ENCODE measurements at regions not wholly inside any gene's neighbourhood (a gene's known extent, or its start where the extent isn't known, plus 50 kb on each side); places are given as distances from the start of the nearest gene placed in this dataset.

DNA sequence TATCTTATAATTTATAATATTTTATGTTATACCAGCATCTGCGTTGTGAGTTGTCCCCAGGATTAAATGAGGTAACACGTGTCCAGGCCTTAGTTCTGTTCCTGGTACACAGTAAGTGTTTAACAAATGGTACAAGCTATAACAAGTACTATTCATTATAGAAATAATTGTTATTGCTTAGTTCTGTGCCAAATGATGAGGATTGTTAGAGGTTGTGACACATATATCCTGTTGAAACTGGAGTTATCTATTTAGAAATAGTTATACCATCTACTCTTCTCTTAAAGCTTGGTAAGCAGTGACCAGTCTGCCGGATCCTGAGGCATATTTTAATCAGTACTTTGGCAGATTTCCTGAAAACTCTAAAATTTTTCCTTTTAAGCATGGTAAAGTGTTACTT is 1066.5 kb downstream of the TMTC2 start:
- no peak overlapping the region for H3K27ac Mint-ChIP-seq (ENCODE audit: low read depth, unreplicated experiment)
- no peak for DNase-seq (ENCODE audit: unreplicated experiment)
- H3K4me1 Mint-ChIP-seq (ENCODE audit: insufficient read depth, unreplicated experiment), result no peaks in the 10 kb centered on the region
- no TSS peak for BruUV-seq (replicated peaks)
- no peaks in the 10 kb centered on the region for H3K9me3 Mint-ChIP-seq (ENCODE audit: unreplicated experiment)
- intact Hi-C loops (cut with micrococcal nuclease), result no loop called here
- TF ChIP-seq, protein P1, sequence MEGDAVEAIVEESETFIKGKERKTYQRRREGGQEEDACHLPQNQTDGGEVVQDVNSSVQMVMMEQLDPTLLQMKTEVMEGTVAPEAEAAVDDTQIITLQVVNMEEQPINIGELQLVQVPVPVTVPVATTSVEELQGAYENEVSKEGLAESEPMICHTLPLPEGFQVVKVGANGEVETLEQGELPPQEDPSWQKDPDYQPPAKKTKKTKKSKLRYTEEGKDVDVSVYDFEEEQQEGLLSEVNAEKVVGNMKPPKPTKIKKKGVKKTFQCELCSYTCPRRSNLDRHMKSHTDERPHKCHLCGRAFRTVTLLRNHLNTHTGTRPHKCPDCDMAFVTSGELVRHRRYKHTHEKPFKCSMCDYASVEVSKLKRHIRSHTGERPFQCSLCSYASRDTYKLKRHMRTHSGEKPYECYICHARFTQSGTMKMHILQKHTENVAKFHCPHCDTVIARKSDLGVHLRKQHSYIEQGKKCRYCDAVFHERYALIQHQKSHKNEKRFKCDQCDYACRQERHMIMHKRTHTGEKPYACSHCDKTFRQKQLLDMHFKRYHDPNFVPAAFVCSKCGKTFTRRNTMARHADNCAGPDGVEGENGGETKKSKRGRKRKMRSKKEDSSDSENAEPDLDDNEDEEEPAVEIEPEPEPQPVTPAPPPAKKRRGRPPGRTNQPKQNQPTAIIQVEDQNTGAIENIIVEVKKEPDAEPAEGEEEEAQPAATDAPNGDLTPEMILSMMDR (IDR thresholded peaks at IDR 0.05; ENCODE audit: unreplicated experiment), result no peak
- H3K36me3 Mint-ChIP-seq (ENCODE audit: insufficient read depth, unreplicated experiment), result no peaks in the 10 kb centered on the region
- ChIA-PET CTCF (interaction anchor here (0.7 kb wide), 1 partner anchor 1423 kb away, joined by 3 read pairs; no protein-coding TSS in a partner anchor), POLR2A (interaction anchor here (0.6 kb wide), 1 partner anchor 996 kb away, joined by 3 read pairs; no protein-coding TSS in a partner anchor)
- H3K4me3 Mint-ChIP-seq (ENCODE audit: unreplicated experiment), result no peak overlapping the region
- no peaks in the 10 kb centered on the region for H3K27me3 Mint-ChIP-seq (ENCODE audit: insufficient read depth, unreplicated experiment)

DNA sequence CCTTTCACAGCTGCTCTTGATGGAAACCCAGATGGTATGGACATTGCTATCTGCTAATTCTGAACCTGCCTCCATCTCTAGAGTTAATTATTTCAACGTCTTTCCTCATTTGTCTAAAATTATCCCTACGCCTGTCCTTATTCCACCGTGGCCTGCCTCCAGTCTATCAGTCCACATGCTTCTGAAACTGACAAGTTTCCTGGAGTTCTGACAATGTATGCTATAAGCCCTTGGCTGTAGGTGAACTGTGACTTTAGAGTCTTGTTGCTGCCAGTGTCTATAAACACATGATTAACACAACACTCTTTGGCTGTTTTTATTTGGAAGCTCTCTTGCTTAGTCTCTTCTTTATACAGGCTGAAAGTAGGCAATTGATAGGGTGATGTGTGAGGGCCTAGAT is 1052.9 kb downstream of the TMTC2 start:
- H3K4me3 Mint-ChIP-seq (ENCODE audit: unreplicated experiment), result no peak overlapping the region
- no peak overlapping the region for H3K27ac Mint-ChIP-seq (ENCODE audit: low read depth, unreplicated experiment)
- ChIA-PET CTCF (no interaction called here), POLR2A (no interaction called here)
- H3K27me3 Mint-ChIP-seq (ENCODE audit: insufficient read depth, unreplicated experiment), result no peaks in the 10 kb centered on the region
- no peaks in the 10 kb centered on the region for H3K36me3 Mint-ChIP-seq (ENCODE audit: insufficient read depth, unreplicated experiment)
- peaks cover 8% of the 10 kb centered on the region for H3K9me3 Mint-ChIP-seq (ENCODE audit: unreplicated experiment)
- TF ChIP-seq, protein P1 (IDR thresholded peaks at IDR 0.05; ENCODE audit: unreplicated experiment), result no peak
- DNase-seq (ENCODE audit: unreplicated experiment), result no peak
- intact Hi-C loops (cut with micrococcal nuclease), result no loop called here
- BruUV-seq (replicated peaks), result no TSS peak
- no peaks in the 10 kb centered on the region for H3K4me1 Mint-ChIP-seq (ENCODE audit: insufficient read depth, unreplicated experiment)

DNA sequence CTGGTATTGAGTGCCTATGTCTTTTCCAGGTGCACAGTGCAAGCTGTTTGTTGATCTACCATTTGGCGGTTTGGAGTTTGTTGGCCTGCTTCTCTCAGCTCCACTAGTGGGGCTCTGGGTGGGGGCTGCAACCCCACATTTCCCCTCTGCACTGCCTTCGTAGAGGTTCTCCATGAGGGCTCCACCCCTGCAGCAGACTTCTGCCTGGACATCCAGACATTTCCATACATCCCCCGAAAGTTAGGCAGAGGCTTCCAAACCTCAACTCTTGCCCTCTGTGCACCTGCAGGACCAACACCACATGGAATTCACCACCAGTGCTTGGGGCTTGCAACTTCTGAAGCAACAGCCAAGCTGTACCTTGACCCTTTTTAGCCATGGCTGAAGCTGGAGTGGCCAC is 1024.1 kb downstream of the TMTC2 start:
- Mint-ChIP-seq H3K27me3 (ENCODE audit: insufficient read depth, unreplicated experiment) (no peaks in the 10 kb centered on the region), H3K27ac (ENCODE audit: low read depth, unreplicated experiment) (no peak overlapping the region), H3K36me3 (ENCODE audit: insufficient read depth, unreplicated experiment) (no peaks in the 10 kb centered on the region), H3K4me1 (ENCODE audit: insufficient read depth, unreplicated experiment) (no peaks in the 10 kb centered on the region), H3K9me3 (ENCODE audit: unreplicated experiment) (peaks cover 19% of the 10 kb centered on the region), H3K4me3 (ENCODE audit: unreplicated experiment) (no peak overlapping the region)
- ChIA-PET POLR2A (no interaction called here), CTCF (interaction anchor here (0.6 to 0.7 kb wide), 2 partner anchors 8 to 96 kb away, joined by 3 read pairs; no protein-coding TSS in a partner anchor)
- DNase-seq (ENCODE audit: unreplicated experiment), result no peak
- intact Hi-C loops (cut with micrococcal nuclease), result no loop called here
- BruUV-seq (replicated peaks), result no TSS peak
- TF ChIP-seq, protein P1 (IDR thresholded peaks at IDR 0.05; ENCODE audit: unreplicated experiment), result no peak

DNA sequence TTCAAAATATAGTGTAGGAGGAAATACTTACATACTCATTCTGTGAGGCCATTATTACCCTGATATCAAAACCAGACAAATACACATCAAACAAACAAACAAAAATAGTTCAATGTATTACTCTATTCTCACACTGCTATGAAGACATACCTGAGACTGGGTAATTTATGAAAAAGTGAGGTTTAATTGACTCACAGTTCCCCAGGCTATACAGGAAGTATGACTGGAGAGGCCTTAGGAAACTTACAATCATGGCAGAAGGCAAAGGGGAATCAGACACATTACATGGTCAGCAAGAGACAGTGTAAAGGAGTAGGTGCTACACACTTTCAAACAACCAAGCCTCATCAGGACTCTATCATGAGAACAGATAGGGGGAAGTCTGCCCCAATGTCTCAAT is 1023.2 kb downstream of the TMTC2 start:
- Mint-ChIP-seq H3K4me3 (ENCODE audit: unreplicated experiment) (no peak overlapping the region), H3K9me3 (ENCODE audit: unreplicated experiment) (peaks cover 19% of the 10 kb centered on the region)

More for the DNA sequence above, 1023.2 kb downstream of the TMTC2 start:
- CTCF ChIA-PET, result no interaction called here
- TF ChIP-seq, protein P1 (IDR thresholded peaks at IDR 0.05; ENCODE audit: unreplicated experiment), result no peak
- no peak for DNase-seq (ENCODE audit: unreplicated experiment)
- intact Hi-C loops (cut with micrococcal nuclease), result no loop called here
- no TSS peak for BruUV-seq (replicated peaks)
- H3K27ac Mint-ChIP-seq (ENCODE audit: low read depth, unreplicated experiment), result no peak overlapping the region
- H3K36me3 Mint-ChIP-seq (ENCODE audit: insufficient read depth, unreplicated experiment), result no peaks in the 10 kb centered on the region
- H3K27me3 Mint-ChIP-seq (ENCODE audit: insufficient read depth, unreplicated experiment), result no peaks in the 10 kb centered on the region
- POLR2A ChIA-PET, result no interaction called here
- no peaks in the 10 kb centered on the region for H3K4me1 Mint-ChIP-seq (ENCODE audit: insufficient read depth, unreplicated experiment)

All from MCF 10A (cell line).